ENCODE measurements at regions not wholly inside any gene's neighbourhood (a gene's known extent, or its start where the extent isn't known, plus 50 kb on each side); places are given as distances from the start of the nearest gene placed in this dataset.

DNA sequence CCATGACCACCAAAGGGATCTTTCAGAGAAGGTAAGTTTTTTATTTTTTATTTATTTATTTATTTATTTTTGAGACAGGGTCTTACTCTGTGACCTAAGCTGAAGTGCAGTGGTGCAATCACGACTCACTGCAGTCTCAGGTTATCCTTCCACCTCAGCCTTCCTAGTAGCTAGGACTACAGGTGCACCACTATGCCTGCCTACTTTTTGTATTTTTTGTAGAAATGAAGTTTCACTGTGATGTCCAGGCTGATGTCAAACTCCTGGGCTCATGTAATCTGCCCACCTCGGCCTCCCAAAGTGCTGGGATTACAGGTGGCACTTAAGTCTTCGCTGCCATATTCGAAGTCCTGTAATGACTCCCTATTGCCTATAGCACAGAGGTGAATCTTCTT, 342.5 kb downstream of the CYRIA start:
- TF ChIP-seq, protein P1, sequence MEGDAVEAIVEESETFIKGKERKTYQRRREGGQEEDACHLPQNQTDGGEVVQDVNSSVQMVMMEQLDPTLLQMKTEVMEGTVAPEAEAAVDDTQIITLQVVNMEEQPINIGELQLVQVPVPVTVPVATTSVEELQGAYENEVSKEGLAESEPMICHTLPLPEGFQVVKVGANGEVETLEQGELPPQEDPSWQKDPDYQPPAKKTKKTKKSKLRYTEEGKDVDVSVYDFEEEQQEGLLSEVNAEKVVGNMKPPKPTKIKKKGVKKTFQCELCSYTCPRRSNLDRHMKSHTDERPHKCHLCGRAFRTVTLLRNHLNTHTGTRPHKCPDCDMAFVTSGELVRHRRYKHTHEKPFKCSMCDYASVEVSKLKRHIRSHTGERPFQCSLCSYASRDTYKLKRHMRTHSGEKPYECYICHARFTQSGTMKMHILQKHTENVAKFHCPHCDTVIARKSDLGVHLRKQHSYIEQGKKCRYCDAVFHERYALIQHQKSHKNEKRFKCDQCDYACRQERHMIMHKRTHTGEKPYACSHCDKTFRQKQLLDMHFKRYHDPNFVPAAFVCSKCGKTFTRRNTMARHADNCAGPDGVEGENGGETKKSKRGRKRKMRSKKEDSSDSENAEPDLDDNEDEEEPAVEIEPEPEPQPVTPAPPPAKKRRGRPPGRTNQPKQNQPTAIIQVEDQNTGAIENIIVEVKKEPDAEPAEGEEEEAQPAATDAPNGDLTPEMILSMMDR (IDR thresholded peaks at IDR 0.05; ENCODE audit: insufficient read depth, low read length, poor library complexity, severe bottlenecking), result no peak
- no peak overlapping the region for H3K4me3 ChIP-seq (replicated peaks; ENCODE audit: low read depth, low read length)
- DNase-seq (ENCODE audit: extremely low read depth, insufficient read length), result no peak

DNA sequence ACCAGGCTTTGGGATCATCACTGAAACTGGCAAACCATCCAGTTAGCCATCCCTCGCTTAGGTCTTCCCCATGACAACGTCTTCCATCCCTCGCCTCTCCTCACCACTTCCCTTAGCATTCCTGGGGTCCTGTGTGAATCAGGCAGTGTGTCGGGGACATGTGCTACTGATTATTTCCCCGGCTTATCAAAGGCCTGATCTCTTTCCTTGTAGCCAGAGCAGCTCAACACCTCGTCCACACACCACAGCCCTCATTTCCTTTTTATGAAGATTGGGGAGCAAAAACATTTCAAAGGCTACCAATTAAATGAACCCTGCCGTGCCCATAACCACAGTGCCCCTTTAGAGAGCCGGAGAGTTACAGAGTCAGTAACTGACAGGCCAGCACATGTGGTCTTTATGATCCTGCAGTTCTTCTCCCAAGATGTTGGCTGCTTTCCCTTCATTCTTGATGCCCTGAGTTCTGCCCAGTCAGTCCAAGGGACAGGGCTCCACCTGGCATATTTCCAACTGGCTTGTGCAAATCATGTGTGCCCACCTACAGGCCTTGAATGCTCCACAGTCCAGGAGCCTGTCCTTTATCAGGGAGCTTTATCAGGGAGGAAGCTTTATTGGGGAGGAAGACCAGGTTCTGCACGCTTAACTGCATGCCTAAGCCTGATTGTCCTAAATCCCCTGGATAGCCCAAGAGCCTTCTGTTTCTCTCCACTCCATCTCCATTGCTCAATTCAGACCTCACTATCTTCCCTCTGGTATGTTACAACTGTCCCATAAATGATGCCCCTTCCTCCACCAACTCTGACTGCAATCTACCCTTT, 343.1 kb downstream of the CYRIA start:
- TF ChIP-seq, protein P1 (IDR thresholded peaks at IDR 0.05; ENCODE audit: insufficient read depth, low read length, poor library complexity, severe bottlenecking), result no peak
- no peak overlapping the region for H3K4me3 ChIP-seq (replicated peaks; ENCODE audit: low read depth, low read length)
- H3K36me3 ChIP-seq (ENCODE audit: control insufficient read depth, insufficient read depth, low read length), result no peaks in the 10 kb centered on the region
- DNase-seq (ENCODE audit: extremely low read depth, insufficient read length), result no peak
- peaks cover 2% of the 10 kb centered on the region for H3K27me3 ChIP-seq (replicated peaks; ENCODE audit: control insufficient read depth, insufficient read depth, low read length)

More for the DNA sequence above, 342.5 kb downstream of the CYRIA start:
- Histone ChIP-seq H3K27me3 (replicated peaks; ENCODE audit: control insufficient read depth, insufficient read depth, low read length) (peaks cover 2% of the 10 kb centered on the region), H3K36me3 (ENCODE audit: control insufficient read depth, insufficient read depth, low read length) (no peaks in the 10 kb centered on the region)

DNA sequence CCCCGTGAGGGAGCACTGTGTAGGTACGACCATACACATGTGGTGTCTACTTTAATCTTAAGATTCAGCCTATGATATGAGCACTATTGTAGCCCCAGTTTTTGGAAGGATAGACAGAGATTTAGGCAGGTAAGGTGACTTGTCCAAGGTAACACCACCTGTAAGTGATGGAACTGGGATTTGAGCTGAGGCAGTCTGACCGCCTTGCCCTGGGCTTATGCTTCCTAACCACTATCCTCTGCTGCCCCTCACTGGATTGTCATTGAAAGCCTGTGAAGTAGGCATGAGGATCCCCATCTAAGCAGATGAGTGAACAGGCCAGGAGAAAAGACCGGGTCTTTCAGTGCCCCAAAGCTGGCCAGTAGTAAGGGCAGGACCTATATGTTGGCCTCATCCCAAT, 343.8 kb downstream of the CYRIA start:
- Histone ChIP-seq H3K4me3 (replicated peaks; ENCODE audit: low read depth, low read length) (no peak overlapping the region), H3K27me3 (replicated peaks; ENCODE audit: control insufficient read depth, insufficient read depth, low read length) (peaks cover 2% of the 10 kb centered on the region), H3K36me3 (ENCODE audit: control insufficient read depth, insufficient read depth, low read length) (no peaks in the 10 kb centered on the region)
- TF ChIP-seq, protein P1 (IDR thresholded peaks at IDR 0.05; ENCODE audit: insufficient read depth, low read length, poor library complexity, severe bottlenecking), result no peak
- no peak for DNase-seq (ENCODE audit: extremely low read depth, insufficient read length)

DNA sequence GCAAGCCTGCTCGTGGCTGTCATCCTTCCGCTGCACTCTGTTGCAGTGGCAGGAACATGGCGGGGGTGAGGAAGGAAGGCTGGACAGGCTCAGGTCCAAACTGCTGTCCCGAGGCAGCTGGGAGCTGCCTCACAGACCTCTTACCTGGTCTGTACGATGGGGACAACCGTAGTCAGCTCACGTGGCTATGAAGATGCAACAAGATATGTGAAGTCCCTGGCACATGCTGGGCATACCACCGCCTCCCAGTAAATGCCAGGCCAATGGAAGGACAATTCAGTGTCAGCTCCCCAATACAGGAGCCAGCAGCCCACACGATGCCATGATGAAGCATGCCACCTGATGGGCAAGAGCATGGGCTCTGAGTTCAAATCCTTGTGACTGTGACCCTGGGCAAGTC, 344.4 kb downstream of the CYRIA start:
- H3K4me3 ChIP-seq (replicated peaks; ENCODE audit: low read depth, low read length), result no peak overlapping the region
- DNase-seq (ENCODE audit: extremely low read depth, insufficient read length), result no peak
- TF ChIP-seq, protein P1 (IDR thresholded peaks at IDR 0.05; ENCODE audit: insufficient read depth, low read length, poor library complexity, severe bottlenecking), result no peak
- peaks cover 1% of the 10 kb centered on the region for H3K27me3 ChIP-seq (replicated peaks; ENCODE audit: control insufficient read depth, insufficient read depth, low read length)
- no peaks in the 10 kb centered on the region for H3K36me3 ChIP-seq (ENCODE audit: control insufficient read depth, insufficient read depth, low read length)

DNA sequence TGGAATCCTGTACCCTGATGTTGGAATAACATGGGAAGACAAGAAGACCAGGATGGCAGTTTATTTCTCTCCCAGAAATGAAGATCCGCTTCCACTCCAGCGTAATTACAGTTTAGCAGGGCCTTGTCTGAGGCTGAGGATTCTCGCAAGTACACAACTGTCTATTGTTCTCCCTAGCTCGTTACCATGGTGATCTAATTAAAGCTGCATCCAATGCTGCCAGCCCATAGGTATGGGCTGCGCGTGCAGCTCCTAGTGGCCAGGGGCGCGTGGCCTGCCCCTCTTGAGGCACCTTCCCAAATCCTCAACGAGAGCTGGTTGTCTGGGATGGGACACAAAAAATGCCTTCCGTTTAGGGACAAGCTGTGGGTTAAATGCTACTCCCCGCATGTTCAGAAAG, 344.9 kb downstream of the CYRIA start:
- no peak for DNase-seq (ENCODE audit: extremely low read depth, insufficient read length)
- Histone ChIP-seq H3K27me3 (replicated peaks; ENCODE audit: control insufficient read depth, insufficient read depth, low read length) (no peaks in the 10 kb centered on the region; the same call in 1 of the 2 replicates), H3K4me3 (replicated peaks; ENCODE audit: low read depth, low read length) (no peak overlapping the region), H3K36me3 (ENCODE audit: control insufficient read depth, insufficient read depth, low read length) (no peaks in the 10 kb centered on the region)
- TF ChIP-seq, protein P1 (IDR thresholded peaks at IDR 0.05; ENCODE audit: insufficient read depth, low read length, poor library complexity, severe bottlenecking), result no peak
